Tibial nerve (tissue), 3 donors: ENCODE measurements at regions not wholly inside any gene's neighbourhood (a gene's known extent, or its start where the extent isn't known, plus 50 kb on each side); places are given as distances from the start of the nearest gene placed in this dataset.

ENCODE experiments used
- POLR2A ChIP-seq, 2 donors: fragments of 450-650 bp; IDR thresholded peaks; one replicate each; pipeline ENCODE4 v1.6.1; 2017; ENCODE audit warnings: antibody characterized with exemption in 2 of 2, mild to moderate bottlenecking in 2 of 2, moderate library complexity in 2 of 2
- TF ChIP-seq, protein P1 (sequence below), 5 experiments: fragments of 200-600 bp in 3 of 5; fragments of 450-650 bp in 2 of 5; sonication (generic) in 3 of 5; IDR thresholded peaks; one replicate each; pipeline ENCODE4 v1.5.1; 2016 to 2019; ENCODE audit warnings: antibody characterized with exemption in 5 of 5, mild to moderate bottlenecking in 3 of 5, moderate library complexity in 2 of 5

DNA sequence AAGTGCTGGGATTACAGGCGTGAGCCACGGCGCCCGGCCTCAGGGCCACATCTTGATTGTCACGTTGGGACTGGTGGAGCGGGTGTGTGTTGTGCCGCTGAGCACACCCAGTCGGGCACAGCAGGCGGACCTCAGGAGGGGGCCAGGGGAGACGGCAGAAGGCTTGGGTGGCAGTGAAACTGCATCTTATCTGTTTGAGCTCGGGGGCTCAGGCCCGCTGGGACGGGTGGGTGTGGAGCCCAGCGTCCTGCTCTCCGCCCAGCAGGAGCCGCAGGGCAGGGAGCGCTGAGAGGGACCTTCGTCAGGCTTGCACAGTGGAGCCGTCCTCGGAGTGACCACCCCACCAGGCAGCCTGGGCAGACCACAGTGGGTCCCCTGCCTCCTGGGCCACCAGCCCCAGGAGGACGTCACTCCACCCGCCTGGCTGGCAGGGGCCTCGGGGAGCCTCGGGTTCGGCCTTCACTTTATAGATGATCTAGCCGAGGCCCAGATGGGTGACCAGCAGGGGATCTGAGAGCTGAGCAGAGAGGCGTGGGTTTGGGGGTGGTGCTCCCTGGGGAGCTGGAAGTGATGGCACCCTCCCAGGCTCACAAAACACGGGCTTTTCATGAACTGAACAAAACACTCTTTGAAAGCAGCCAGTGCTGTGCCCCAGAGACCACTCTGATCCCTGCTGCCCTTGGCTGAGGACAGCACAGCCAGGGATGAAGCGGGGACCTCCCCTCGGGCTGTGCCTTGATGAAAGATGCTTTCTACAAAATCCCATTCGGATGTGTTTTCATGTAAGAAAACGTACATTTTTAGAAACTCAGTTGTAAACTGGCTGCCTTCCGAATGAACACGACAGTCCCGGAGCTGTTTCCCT lies 181.1 kb downstream of the SEC14L1 start:
- TF ChIP-seq, protein P1, sequence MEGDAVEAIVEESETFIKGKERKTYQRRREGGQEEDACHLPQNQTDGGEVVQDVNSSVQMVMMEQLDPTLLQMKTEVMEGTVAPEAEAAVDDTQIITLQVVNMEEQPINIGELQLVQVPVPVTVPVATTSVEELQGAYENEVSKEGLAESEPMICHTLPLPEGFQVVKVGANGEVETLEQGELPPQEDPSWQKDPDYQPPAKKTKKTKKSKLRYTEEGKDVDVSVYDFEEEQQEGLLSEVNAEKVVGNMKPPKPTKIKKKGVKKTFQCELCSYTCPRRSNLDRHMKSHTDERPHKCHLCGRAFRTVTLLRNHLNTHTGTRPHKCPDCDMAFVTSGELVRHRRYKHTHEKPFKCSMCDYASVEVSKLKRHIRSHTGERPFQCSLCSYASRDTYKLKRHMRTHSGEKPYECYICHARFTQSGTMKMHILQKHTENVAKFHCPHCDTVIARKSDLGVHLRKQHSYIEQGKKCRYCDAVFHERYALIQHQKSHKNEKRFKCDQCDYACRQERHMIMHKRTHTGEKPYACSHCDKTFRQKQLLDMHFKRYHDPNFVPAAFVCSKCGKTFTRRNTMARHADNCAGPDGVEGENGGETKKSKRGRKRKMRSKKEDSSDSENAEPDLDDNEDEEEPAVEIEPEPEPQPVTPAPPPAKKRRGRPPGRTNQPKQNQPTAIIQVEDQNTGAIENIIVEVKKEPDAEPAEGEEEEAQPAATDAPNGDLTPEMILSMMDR (IDR thresholded peaks at IDR 0.05), result peak in 2 of 5 experiments; percentile 8 to 42
- TF ChIP-seq POLR2A (IDR thresholded peaks at IDR 0.05), result peak in 1 of 2 donors; percentile 9
